ENCODE measurements at regions not wholly inside any gene's neighbourhood (a gene's known extent, or its start where the extent isn't known, plus 50 kb on each side); places are given as distances from the start of the nearest gene placed in this dataset.

DNA sequence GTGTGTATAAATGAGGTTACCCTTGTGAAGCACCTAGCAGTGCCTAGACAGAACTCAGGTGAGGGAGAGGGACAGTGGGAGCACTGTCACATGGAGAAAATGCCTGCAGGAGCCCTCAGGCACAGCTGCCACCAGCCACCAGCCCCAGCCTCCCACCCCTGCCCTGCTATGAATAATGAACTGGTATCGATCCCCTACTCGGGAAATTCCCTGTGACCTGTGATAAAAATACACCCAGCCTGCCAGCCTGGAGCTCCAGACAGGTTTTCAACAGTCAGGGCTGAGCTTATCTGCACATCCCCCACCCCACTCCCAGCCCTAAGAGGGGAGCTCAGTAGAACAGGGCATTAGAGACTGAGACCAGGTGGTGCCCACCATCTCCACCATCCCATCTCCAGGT lies 159.6 kb upstream of the PJA1 start:
- Histone ChIP-seq H3K36me3 (ENCODE audit: insufficient read depth, low read length) (no peaks in the 10 kb centered on the region), H3K79me2 (ENCODE audit: insufficient read depth, low read length) (no peaks in the 10 kb centered on the region), H3F3A (ENCODE audit: low read depth) (no peaks in the 10 kb centered on the region), H4K20me1 (ENCODE audit: insufficient read depth, low read length, poor library complexity, severe bottlenecking) (no peaks in the 10 kb centered on the region), H3K4me3 (ENCODE audit: low read length, poor library complexity, severe bottlenecking) (no peak overlapping the region), H3K27me3 (ENCODE audit: insufficient read depth, low read length, poor library complexity, severe bottlenecking) (no peaks in the 10 kb centered on the region), H3K9me2 (replicated peaks; ENCODE audit: low read depth, low read length) (no peaks in the 10 kb centered on the region), H3K9me3 (ENCODE audit: insufficient read depth, low read depth, low read length) (no peaks in the 10 kb centered on the region), H3K4me2 (ENCODE audit: low read depth, low read length, poor library complexity, severe bottlenecking) (no peak overlapping the region), H3K4me1 (ENCODE audit: insufficient read depth, low read length, poor library complexity, severe bottlenecking) (no peaks in the 10 kb centered on the region), H2AFZ (ENCODE audit: low read length) (no peak overlapping the region), H3K9ac (ENCODE audit: low read depth, low read length, poor library complexity, severe bottlenecking) (no peak overlapping the region)
- TF ChIP-seq EZH2phosphoT487 (IDR thresholded peaks at IDR 0.05; ENCODE audit: borderline replicate concordance), result no peak
- TF ChIP-seq CTCF (conservative IDR thresholded peaks at IDR 0.05; ENCODE audit: low read length), result no peak

- Histone ChIP-seq H3K36me3 (ENCODE audit: insufficient read depth, low read length) (no peaks in the 10 kb centered on the region), H3K4me1 (ENCODE audit: insufficient read depth, low read length, poor library complexity, severe bottlenecking) (no peaks in the 10 kb centered on the region), H3K4me3 (ENCODE audit: low read length, poor library complexity, severe bottlenecking) (no peak overlapping the region), H3K9me2 (replicated peaks; ENCODE audit: low read depth, low read length) (no peaks in the 10 kb centered on the region), H2AFZ (ENCODE audit: low read length) (no peak overlapping the region), H3K4me2 (ENCODE audit: low read depth, low read length, poor library complexity, severe bottlenecking) (no peak overlapping the region), H4K20me1 (ENCODE audit: insufficient read depth, low read length, poor library complexity, severe bottlenecking) (no peaks in the 10 kb centered on the region), H3K9ac (ENCODE audit: low read depth, low read length, poor library complexity, severe bottlenecking) (no peak overlapping the region), H3F3A (ENCODE audit: low read depth) (no peaks in the 10 kb centered on the region), H3K27me3 (ENCODE audit: insufficient read depth, low read length, poor library complexity, severe bottlenecking) (no peaks in the 10 kb centered on the region), H3K9me3 (ENCODE audit: insufficient read depth, low read depth, low read length) (no peaks in the 10 kb centered on the region), H3K79me2 (ENCODE audit: insufficient read depth, low read length) (no peaks in the 10 kb centered on the region)
- no peak for TF ChIP-seq CTCF (conservative IDR thresholded peaks at IDR 0.05; ENCODE audit: low read length)
- no peak for TF ChIP-seq EZH2phosphoT487 (IDR thresholded peaks at IDR 0.05; ENCODE audit: borderline replicate concordance)
These were observed 158.8 kb upstream of the PJA1 start for GRCh38 chrX:69323786-69324720.

DNA sequence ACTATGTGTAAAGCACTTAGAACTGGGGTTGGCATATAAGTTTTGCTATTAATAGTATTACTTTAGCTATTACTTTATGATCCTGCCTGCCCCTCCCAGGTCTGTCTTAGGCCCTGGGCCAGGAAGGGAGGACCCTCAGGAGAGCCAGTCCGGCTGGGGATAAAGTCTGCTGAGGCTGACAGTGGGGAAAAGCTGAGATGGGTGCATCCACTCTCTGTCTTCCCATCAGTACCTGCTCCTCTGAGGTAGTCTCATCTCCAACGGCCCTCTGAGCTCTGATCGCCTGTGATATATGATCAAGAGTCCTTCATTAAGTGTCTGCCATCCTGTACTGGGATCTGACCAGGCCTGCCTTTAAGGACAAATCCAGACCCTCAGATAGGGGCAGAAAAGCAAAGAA lies 156.5 kb upstream of the PJA1 start:
- H3K4me1 ChIP-seq (ENCODE audit: insufficient read depth, low read length, poor library complexity, severe bottlenecking), result no peaks in the 10 kb centered on the region
- TF ChIP-seq CTCF (conservative IDR thresholded peaks at IDR 0.05; ENCODE audit: low read length) (no peak), EZH2phosphoT487 (IDR thresholded peaks at IDR 0.05; ENCODE audit: borderline replicate concordance) (no peak)
- no peaks in the 10 kb centered on the region for H4K20me1 ChIP-seq (ENCODE audit: insufficient read depth, low read length, poor library complexity, severe bottlenecking)
- H3K4me2 ChIP-seq (ENCODE audit: low read depth, low read length, poor library complexity, severe bottlenecking), result no peak overlapping the region
- H3F3A ChIP-seq (ENCODE audit: low read depth), result no peaks in the 10 kb centered on the region
- H3K27me3 ChIP-seq (ENCODE audit: insufficient read depth, low read length, poor library complexity, severe bottlenecking), result no peaks in the 10 kb centered on the region
- H2AFZ ChIP-seq (ENCODE audit: low read length), result no peak overlapping the region
- H3K36me3 ChIP-seq (ENCODE audit: insufficient read depth, low read length), result no peaks in the 10 kb centered on the region
- no peak overlapping the region for H3K9ac ChIP-seq (ENCODE audit: low read depth, low read length, poor library complexity, severe bottlenecking)
- H3K9me3 ChIP-seq (ENCODE audit: insufficient read depth, low read depth, low read length), result no peaks in the 10 kb centered on the region
- H3K9me2 ChIP-seq (replicated peaks; ENCODE audit: low read depth, low read length), result no peaks in the 10 kb centered on the region
- no peaks in the 10 kb centered on the region for H3K79me2 ChIP-seq (ENCODE audit: insufficient read depth, low read length)
- H3K4me3 ChIP-seq (ENCODE audit: low read length, poor library complexity, severe bottlenecking), result no peak overlapping the region

Data from Loucy (cell line).